D721Med (cell line): ENCODE measurements at regions not wholly inside any gene's neighbourhood (a gene's known extent, or its start where the extent isn't known, plus 50 kb on each side); places are given as distances from the start of the nearest gene placed in this dataset.

Experiments
- DNase-seq: peaks from one replicate; pipeline ENCODE4 v3.0.0; 2011; ENCODE audit warnings: low spot score; ENCODE audit not compliant: insufficient read length
- FAIRE-seq: peaks from 2 replicates; lab custom pipeline; 2011; peaks lifted over from hg19 to GRCh38; lab: Jason Lieb, UNC
- TF ChIP-seq, protein P1 (sequence below): IDR thresholded peaks from 2 replicates; pipeline ENCODE4 v1.5.1; 2012; ENCODE audit warnings: mild to moderate bottlenecking, control low read depth; ENCODE audit not compliant: insufficient read depth; ENCODE audit errors: missing control alignments

DNA sequence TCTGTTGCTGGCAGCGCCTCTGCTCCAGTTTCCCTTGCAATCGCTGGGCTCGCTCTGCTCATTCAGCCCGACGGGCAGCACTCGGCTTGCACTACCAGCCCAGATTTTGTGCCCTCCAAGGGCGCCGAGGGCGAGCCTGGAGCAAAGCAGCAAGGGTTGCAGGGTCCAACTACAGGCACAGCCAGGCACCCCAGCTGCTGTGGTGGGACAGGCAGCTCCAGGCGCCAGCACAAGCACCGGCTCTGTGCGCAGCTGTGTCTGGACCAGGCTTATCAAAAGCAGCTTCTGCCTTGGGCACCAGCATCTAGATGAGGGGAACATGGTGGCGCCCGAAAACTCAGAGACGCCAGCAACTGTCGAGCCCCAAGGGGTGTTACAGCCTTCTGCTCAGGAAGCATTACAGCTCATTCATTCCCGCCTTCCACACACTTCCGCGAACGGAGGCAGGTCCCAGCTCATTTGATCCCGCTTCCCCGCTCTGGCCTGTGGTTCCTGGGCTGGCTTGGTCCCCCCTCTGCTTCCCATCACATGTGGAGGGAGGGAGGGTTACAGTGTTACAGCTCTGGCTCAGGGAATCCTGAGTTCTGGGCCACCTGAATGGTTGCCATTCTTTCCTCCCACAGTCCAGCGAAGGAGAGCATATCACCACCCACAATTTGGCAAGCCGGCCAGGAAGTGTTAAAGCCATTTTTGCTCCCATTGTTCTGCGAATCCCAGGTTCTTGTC lies 409.9 kb upstream of the ALCAM start:
- FAIRE-seq (no peak), DNase-seq (no peak)
- TF ChIP-seq, protein P1, sequence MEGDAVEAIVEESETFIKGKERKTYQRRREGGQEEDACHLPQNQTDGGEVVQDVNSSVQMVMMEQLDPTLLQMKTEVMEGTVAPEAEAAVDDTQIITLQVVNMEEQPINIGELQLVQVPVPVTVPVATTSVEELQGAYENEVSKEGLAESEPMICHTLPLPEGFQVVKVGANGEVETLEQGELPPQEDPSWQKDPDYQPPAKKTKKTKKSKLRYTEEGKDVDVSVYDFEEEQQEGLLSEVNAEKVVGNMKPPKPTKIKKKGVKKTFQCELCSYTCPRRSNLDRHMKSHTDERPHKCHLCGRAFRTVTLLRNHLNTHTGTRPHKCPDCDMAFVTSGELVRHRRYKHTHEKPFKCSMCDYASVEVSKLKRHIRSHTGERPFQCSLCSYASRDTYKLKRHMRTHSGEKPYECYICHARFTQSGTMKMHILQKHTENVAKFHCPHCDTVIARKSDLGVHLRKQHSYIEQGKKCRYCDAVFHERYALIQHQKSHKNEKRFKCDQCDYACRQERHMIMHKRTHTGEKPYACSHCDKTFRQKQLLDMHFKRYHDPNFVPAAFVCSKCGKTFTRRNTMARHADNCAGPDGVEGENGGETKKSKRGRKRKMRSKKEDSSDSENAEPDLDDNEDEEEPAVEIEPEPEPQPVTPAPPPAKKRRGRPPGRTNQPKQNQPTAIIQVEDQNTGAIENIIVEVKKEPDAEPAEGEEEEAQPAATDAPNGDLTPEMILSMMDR, result no peak

DNA sequence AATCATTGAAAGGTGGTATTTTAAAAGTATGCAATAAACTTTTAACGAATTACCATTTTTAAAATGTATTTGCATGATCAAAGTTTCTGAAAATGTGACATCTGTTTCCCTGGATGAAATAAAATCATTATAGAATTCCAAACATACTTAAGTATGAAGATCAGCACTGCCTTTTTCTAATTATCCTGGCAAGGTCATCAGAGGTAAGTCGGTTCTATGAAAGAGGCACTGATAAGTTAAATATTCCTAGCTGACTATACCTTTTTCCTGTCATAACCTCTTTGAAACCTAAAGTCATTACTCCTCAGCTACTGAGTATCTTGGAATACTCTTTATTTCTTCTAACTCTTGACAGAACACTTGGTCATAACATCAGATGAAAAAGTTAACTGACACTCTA lies 406.1 kb upstream of the ALCAM start:
- no peak for DNase-seq
- TF ChIP-seq, protein P1, result no peak
- no peak for FAIRE-seq

- FAIRE-seq (no peak), DNase-seq (no peak)
- TF ChIP-seq, protein P1, result no peak
Measured at GRCh38 chr3:104961851-104962250, 404.9 kb upstream of the ALCAM start.

GRCh38 chr3:104974316-104974715 lies 392.4 kb upstream of the ALCAM start:
- DNase-seq (no peak), FAIRE-seq (no peak)
- TF ChIP-seq, protein P1, result no peak

- DNase-seq (no peak), FAIRE-seq (no peak)
- TF ChIP-seq, protein P1, result no peak
Measured at GRCh38 chr3:104977719-104978118, 389.0 kb upstream of the ALCAM start.

DNA sequence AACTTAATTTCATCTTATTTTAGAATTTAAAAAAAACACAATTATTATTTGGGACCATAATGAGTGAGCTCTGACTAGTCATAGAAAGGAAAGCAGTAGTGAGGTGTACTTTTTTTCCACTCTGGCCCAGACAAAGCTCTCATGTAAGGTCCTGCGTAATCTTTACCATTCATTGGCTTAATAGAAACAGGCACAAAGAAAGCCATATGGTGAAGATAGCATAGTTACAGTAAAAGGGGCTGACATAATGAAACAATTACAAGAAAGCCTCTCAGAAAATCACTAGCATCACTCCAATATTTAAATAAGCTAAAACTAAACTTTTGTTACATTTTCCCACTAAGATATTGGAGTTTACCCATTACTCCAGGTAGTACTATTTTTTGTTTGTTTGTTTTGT lies 384.6 kb upstream of the ALCAM start:
- DNase-seq, result no peak
- FAIRE-seq, result no peak
- TF ChIP-seq, protein P1, result no peak

- FAIRE-seq (no peak), DNase-seq (no peak)
- TF ChIP-seq, protein P1, result no peak
Measured at GRCh38 chr3:104987859-104988258, 378.9 kb upstream of the ALCAM start.
